K562 (cell line): ENCODE measurements at regions not wholly inside any gene's neighbourhood (a gene's known extent, or its start where the extent isn't known, plus 50 kb on each side); places are given as distances from the start of the nearest gene placed in this dataset.

Experiments
- ATAC-seq: fragments of 200-7000 bp; cut with Tn5 transposase; 3 replicates; pipeline ENCODE4 v1.9.1; 2020; ENCODE audit warnings: moderate library complexity
- BruUV-seq: library from RNA; stranded (reverse); fragments of 400-500 nt; replicated peaks from 2 replicates; lab custom pipeline; 2021; lab: Mats Ljungman, UMichigan
- CTCF ChIA-PET: fragments of 300-600 bp; formaldehyde crosslinking; extraction: SDS; loops from one replicate; lab custom pipeline; 2021; ENCODE audit warnings: low intra/inter-chr PET ratio; lab: Yijun Ruan, JAX
- POLR2A ChIA-PET: fragments of 300-600, 350-650 bp; sonication (Branson Sonifier 250); formaldehyde crosslinking; extraction: SDS; loops from one replicate; lab custom pipeline; 2021; ENCODE audit warnings: antibody characterized with exemption, inconsistent platforms; lab: Yijun Ruan, JAX
- DNase-seq, 4 experiments: peaks; one replicate each; pipeline versions ENCODE4 v3.0.0 to v3.0.0-alpha.2; 2011 to 2018; ENCODE audit warnings: low spot score in 3 of 4, mixed read lengths in 3 of 4; ENCODE audit errors: extremely low read depth in 1 of 4
- FAIRE-seq: peaks from 2 replicates; lab custom pipeline; 2011; peaks lifted over from hg19 to GRCh38; lab: Jason Lieb, UNC
- H2AFZ ChIP-seq: 2 replicates; pipeline ENCODE4 v1.6.0; 2011; ENCODE audit warnings: low read depth, low read length, control low read depth, inconsistent platforms
- H3K27ac ChIP-seq: fragments of 200-600 bp; 3 replicates; pipeline ENCODE4 v1.8.0; 2011; ENCODE audit warnings: low read depth, mild to moderate bottlenecking, control low read depth, inconsistent platforms, low read length, moderate library complexity, mixed read lengths; ENCODE audit errors: extremely low read depth
- H3K27me3 ChIP-seq, 2 experiments: fragments of 300-600 bp in 1 of 2; 2 replicates in 1 of 2; 3 replicates in 1 of 2; pipeline versions ENCODE4 v1.6.0 to v1.8.0; 2011; ENCODE audit warnings: inconsistent platforms in 2 of 2, low read length in 2 of 2, mild to moderate bottlenecking in 1 of 2, mixed read lengths in 1 of 2, moderate library complexity in 1 of 2; ENCODE audit not compliant: control insufficient read depth in 2 of 2, insufficient read depth in 2 of 2
- H3K36me3 ChIP-seq: fragments of 300-600 bp; 3 replicates; pipeline ENCODE4 v1.8.0; 2011; ENCODE audit warnings: mild to moderate bottlenecking, low read length, inconsistent platforms; ENCODE audit not compliant: control insufficient read depth, insufficient read depth
- H3K4me1 ChIP-seq, 2 experiments: fragments of 200-600 bp in 1 of 2; replicated peaks in 1 of 2; 2 replicates in 1 of 2; 3 replicates in 1 of 2; pipeline versions ENCODE4 v1.5.1 to v1.8.0; 2011; ENCODE audit warnings: inconsistent platforms in 2 of 2, low read length in 2 of 2, mild to moderate bottlenecking in 1 of 2, mixed read lengths in 1 of 2, moderate library complexity in 1 of 2; ENCODE audit not compliant: control insufficient read depth in 2 of 2, insufficient read depth in 2 of 2
- H3K4me2 ChIP-seq: 2 replicates; pipeline ENCODE4 v1.6.1; 2011; ENCODE audit warnings: low read length, control low read depth, inconsistent platforms, mixed read lengths; ENCODE audit not compliant: insufficient read depth
- H3K4me3 ChIP-seq: fragments of 200-600 bp; sonication (generic), shearing (Covaris generic); 2 replicates; pipeline ENCODE4 v1.5.1; 2016; ENCODE audit warnings: control low read depth, inconsistent platforms
- H3K79me2 ChIP-seq: fragments of 200-600 bp; 3 replicates; pipeline ENCODE4 v1.8.0; 2011; ENCODE audit warnings: low read length, inconsistent platforms; ENCODE audit not compliant: control insufficient read depth, insufficient read depth
- H3K9ac ChIP-seq, 2 experiments: 2 replicates each; pipeline versions ENCODE4 v1.6.0 to v1.6.1; 2011; ENCODE audit warnings: low read depth in 2 of 2, low read length in 2 of 2, control low read depth in 1 of 2, inconsistent platforms in 1 of 2, mild to moderate bottlenecking in 1 of 2, mixed read lengths in 1 of 2; ENCODE audit not compliant: insufficient read depth in 1 of 2
- H3K9me1 ChIP-seq: one replicate; pipeline ENCODE4 v1.6.0; 2011; ENCODE audit warnings: inconsistent platforms, mild to moderate bottlenecking, low read length, moderate library complexity; ENCODE audit not compliant: control insufficient read depth, insufficient read depth
- H3K9me3 ChIP-seq: replicated peaks from 2 replicates; pipeline ENCODE4 v1.5.1; 2011; ENCODE audit warnings: low read depth, low read length, inconsistent platforms; ENCODE audit not compliant: control insufficient read depth, insufficient read depth
- H4K20me1 ChIP-seq: replicated peaks from 2 replicates; pipeline ENCODE4 v1.6.1; 2011; ENCODE audit warnings: low read length, inconsistent platforms, mixed read lengths; ENCODE audit not compliant: control insufficient read depth, insufficient read depth
- CBX8 ChIP-seq: fragments of 200-600 bp; sonication (generic); IDR thresholded peaks from 2 replicates; pipeline ENCODE4 v1.6.1; 2012; ENCODE audit warnings: borderline replicate concordance, mixed run types, low read depth, mild to moderate bottlenecking, moderate library complexity, mixed read lengths, low read length, control low read depth, inconsistent platforms; ENCODE audit not compliant: poor library complexity, severe bottlenecking; ENCODE audit errors: extremely low read depth
- EP300 ChIP-seq: IDR thresholded peaks from 2 replicates; pipeline ENCODE4 v1.6.1; 2012; ENCODE audit warnings: low read length, improper control_type of control experiment
- FOXA1 ChIP-seq: fragments of 450-650 bp; IDR thresholded peaks from 2 replicates; pipeline ENCODE4 v1.6.1; 2016; ENCODE audit warnings: mild to moderate bottlenecking, borderline replicate concordance
- NCOA2 ChIP-seq, 2 experiments: fragments of 450-650 bp; IDR thresholded peaks; 2 replicates each; pipeline ENCODE4 v1.6.1; 2018; ENCODE audit warnings: mild to moderate bottlenecking in 2 of 2, moderate library complexity in 1 of 2; ENCODE audit not compliant: partially characterized antibody in 2 of 2
- NR0B1 ChIP-seq: fragments of 450-650 bp; IDR thresholded peaks from one replicate; pipeline ENCODE4 v1.6.1; 2018; ENCODE audit warnings: mild to moderate bottlenecking, moderate library complexity; ENCODE audit not compliant: partially characterized antibody
- NR3C1 ChIP-seq: sonication (generic); formaldehyde crosslinking; IDR thresholded peaks from 2 replicates; pipeline ENCODE4 v1.8.1; 2022; ENCODE audit warnings: missing genetic modification reagents
- SMAD2 ChIP-seq: fragments of 150-350 bp; IDR thresholded peaks from 2 replicates; pipeline ENCODE4 v1.6.1; 2014; ENCODE audit warnings: low read depth, mild to moderate bottlenecking, low read length
- SOX6 ChIP-seq: fragments of 450-650 bp; IDR thresholded peaks from 2 replicates; pipeline ENCODE4 v1.6.1; 2014; ENCODE audit warnings: mild to moderate bottlenecking
- ZNF184 ChIP-seq: sonication (generic); formaldehyde crosslinking; IDR thresholded peaks from 2 replicates; pipeline ENCODE4 v1.5.0; 2020; ENCODE audit warnings: missing genetic modification reagents
- ZNF23 ChIP-seq: fragments of 250-450 bp; sonication (Bioruptor Pico); IDR thresholded peaks from 2 replicates; pipeline ENCODE4 v1.4.0; 2020; ENCODE audit warnings: mild to moderate bottlenecking
- WGBS: fragments of 100-300 bp; shearing (Covaris generic); methylation state at CpG from one replicate; pipeline ENCODE4 v1.1.6; 2016; ENCODE audit warnings: low coverage, mixed read lengths; ENCODE audit not compliant: insufficient coverage; ENCODE audit errors: missing lambda C conversion rate; 5-methylcytosine and 5-hydroxymethylcytosine counted together
- in situ Hi-C: fragments of 300-500 bp; cut with MboI; formaldehyde crosslinking; loops from 4 replicates; pipeline ENCODE4 v1.15.0; 2018; ENCODE audit warnings: inconsistent platforms, mixed read lengths
- intact Hi-C: fragments of 100-400 bp; cut with micrococcal nuclease; formaldehyde crosslinking; loops from 2 replicates; pipeline ENCODE4 v1.14.2; 2022
- TF ChIP-seq, protein P1 (sequence below): sonication (generic); formaldehyde crosslinking; IDR thresholded peaks from 2 replicates; pipeline ENCODE4 v1.8.1; 2023; ENCODE audit warnings: mild to moderate bottlenecking, missing genetic modification reagents
- TF ChIP-seq, protein P2 (sequence below): fragments of 250-450 bp; sonication (Bioruptor Pico); IDR thresholded peaks from 2 replicates; pipeline ENCODE4 v1.8.0; 2021; ENCODE audit warnings: mild to moderate bottlenecking, moderate library complexity

DNA sequence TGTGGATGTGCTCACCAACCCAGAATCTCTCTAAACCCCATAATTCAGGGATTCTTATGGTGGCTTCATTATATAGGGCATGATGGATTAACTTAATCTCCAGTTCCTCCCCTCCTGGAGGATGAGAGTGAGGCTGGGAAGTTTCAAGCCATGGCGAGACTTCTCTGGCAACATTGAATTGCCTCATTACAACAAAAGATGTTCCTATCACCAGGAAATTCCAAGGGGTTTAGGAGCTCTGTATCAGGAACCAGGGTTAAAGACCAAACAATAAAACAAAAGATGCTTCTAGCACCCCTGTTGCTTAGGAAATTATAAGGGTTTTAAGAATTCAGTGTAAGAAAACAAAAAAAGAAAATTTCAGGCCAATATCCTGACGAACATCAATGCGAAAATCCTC is 100.1 kb downstream of the NAB1 start:
- H3K4me2 ChIP-seq, result no peak overlapping the region
- FAIRE-seq (no peak), ATAC-seq (no peak), DNase-seq (no peak)
- no peaks in the 10 kb centered on the region for H3K9me3 ChIP-seq
- no peaks in the 10 kb centered on the region for H4K20me1 ChIP-seq
- BruUV-seq, result no TSS peak
- ChIA-PET POLR2A (no interaction called here), CTCF (no interaction called here)
- no peak overlapping the region for H3K4me3 ChIP-seq
- no peaks in the 10 kb centered on the region for H3K27me3 ChIP-seq
- H3K9me1 ChIP-seq, result no peaks in the 10 kb centered on the region
- 63% methylated on average over 3 of the region's 3 CpGs for WGBS
- H2AFZ ChIP-seq, result no peak overlapping the region
- no peaks in the 10 kb centered on the region for H3K4me1 ChIP-seq
- no peaks in the 10 kb centered on the region for H3K36me3 ChIP-seq
- intact Hi-C loops, result no loop called here
- no peak overlapping the region for H3K27ac ChIP-seq
- no peak overlapping the region for H3K9ac ChIP-seq
- no peaks in the 10 kb centered on the region for H3K79me2 ChIP-seq
- in situ Hi-C loops, result no loop called here
- TF ChIP-seq CBX8, result no peak
- TF ChIP-seq SMAD2, result no peak
- TF ChIP-seq FOXA1, result no peak
- no peak for TF ChIP-seq EP300
- TF ChIP-seq NCOA2 (IDR thresholded peaks at IDR 0.05; ENCODE audit: partially characterized antibody in 2 of 2), result no peak
- no peak for TF ChIP-seq NR3C1 (CRISPR knock-in tag)
- no peak for TF ChIP-seq ZNF23 (CRISPR knock-in tag)
- TF ChIP-seq NR0B1, result no peak
- TF ChIP-seq, protein P1, sequence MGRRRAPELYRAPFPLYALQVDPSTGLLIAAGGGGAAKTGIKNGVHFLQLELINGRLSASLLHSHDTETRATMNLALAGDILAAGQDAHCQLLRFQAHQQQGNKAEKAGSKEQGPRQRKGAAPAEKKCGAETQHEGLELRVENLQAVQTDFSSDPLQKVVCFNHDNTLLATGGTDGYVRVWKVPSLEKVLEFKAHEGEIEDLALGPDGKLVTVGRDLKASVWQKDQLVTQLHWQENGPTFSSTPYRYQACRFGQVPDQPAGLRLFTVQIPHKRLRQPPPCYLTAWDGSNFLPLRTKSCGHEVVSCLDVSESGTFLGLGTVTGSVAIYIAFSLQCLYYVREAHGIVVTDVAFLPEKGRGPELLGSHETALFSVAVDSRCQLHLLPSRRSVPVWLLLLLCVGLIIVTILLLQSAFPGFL (CRISPR knock-in tag), result no peak
- TF ChIP-seq ZNF184, result no peak
- TF ChIP-seq, protein P2, sequence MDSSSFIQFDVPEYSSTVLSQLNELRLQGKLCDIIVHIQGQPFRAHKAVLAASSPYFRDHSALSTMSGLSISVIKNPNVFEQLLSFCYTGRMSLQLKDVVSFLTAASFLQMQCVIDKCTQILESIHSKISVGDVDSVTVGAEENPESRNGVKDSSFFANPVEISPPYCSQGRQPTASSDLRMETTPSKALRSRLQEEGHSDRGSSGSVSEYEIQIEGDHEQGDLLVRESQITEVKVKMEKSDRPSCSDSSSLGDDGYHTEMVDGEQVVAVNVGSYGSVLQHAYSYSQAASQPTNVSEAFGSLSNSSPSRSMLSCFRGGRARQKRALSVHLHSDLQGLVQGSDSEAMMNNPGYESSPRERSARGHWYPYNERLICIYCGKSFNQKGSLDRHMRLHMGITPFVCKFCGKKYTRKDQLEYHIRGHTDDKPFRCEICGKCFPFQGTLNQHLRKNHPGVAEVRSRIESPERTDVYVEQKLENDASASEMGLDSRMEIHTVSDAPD, result no peak
- no peak for TF ChIP-seq SOX6
